A549 (cell line): ENCODE measurements at regions not wholly inside any gene's neighbourhood (a gene's known extent, or its start where the extent isn't known, plus 50 kb on each side); places are given as distances from the start of the nearest gene placed in this dataset.
A peak's percentile ranks its signal among the peaks of the same experiment; 100 is the strongest.

Experiments
- BHLHE40 ChIP-seq: IDR thresholded peaks from 2 replicates; pipeline ENCODE4 v1.6.1; 2012; ENCODE audit warnings: low read depth, low read length, inconsistent platforms
- CEBPB ChIP-seq, 2 experiments: fragments of >200 bp in 1 of 2; sonication (Bioruptor Twin) in 1 of 2; formaldehyde crosslinking in 1 of 2; IDR thresholded peaks; 2 replicates each; pipeline ENCODE4 v1.6.1; 2012 to 2016
- EHMT2 ChIP-seq: fragments of 200-600 bp; sonication (generic); IDR thresholded peaks from 2 replicates; pipeline ENCODE4 v1.6.1; 2016; ENCODE audit warnings: antibody characterized with exemption, low read depth, mild to moderate bottlenecking, moderate library complexity
- ESRRA ChIP-seq: fragments of 150-350 bp; IDR thresholded peaks from 2 replicates; pipeline ENCODE4 v1.6.1; 2014; ENCODE audit warnings: mild to moderate bottlenecking, low read length, borderline replicate concordance
- FOSL2 ChIP-seq, 2 experiments: fragments of 450-650 bp in 1 of 2; fragments of >200 bp in 1 of 2; sonication (Bioruptor Twin) in 1 of 2; formaldehyde crosslinking; IDR thresholded peaks; 2 replicates each; pipeline versions ENCODE4 v1.5.0 to v1.6.1; 2016 to 2020; ENCODE audit warnings: mild to moderate bottlenecking in 1 of 2, moderate library complexity in 1 of 2
- MAFK ChIP-seq: fragments of 450-650 bp; IDR thresholded peaks from 2 replicates; pipeline ENCODE4 v1.6.1; 2014; ENCODE audit not compliant: partially characterized antibody
- RAD21 ChIP-seq, 2 experiments: fragments of >200 bp in 1 of 2; sonication (Bioruptor Twin) in 1 of 2; formaldehyde crosslinking in 1 of 2; IDR thresholded peaks in 1 of 2; conservative IDR thresholded peaks in 1 of 2; 2 replicates in 1 of 2; 3 replicates in 1 of 2; pipeline ENCODE4 v1.6.1; 2012 to 2018; ENCODE audit warnings: inconsistent platforms in 1 of 2
- RNF2 ChIP-seq: fragments of 200-600 bp; sonication (generic); IDR thresholded peaks from 2 replicates; pipeline ENCODE4 v1.6.1; 2016; ENCODE audit warnings: low read depth, mild to moderate bottlenecking, antibody characterized with exemption, moderate library complexity, borderline replicate concordance
- SREBF2 ChIP-seq: fragments of 450-650 bp; IDR thresholded peaks from 2 replicates; pipeline ENCODE4 v1.6.1; 2014; ENCODE audit warnings: mild to moderate bottlenecking, moderate library complexity
- TF ChIP-seq, protein P1 (sequence below): fragments of >200 bp; sonication (Bioruptor Twin); formaldehyde crosslinking; IDR thresholded peaks from 3 replicates; pipeline ENCODE4 v1.5.1; 2016
- TF ChIP-seq, protein P2 (sequence below): fragments of 250-450 bp; sonication (Bioruptor Pico); IDR thresholded peaks from 2 replicates; pipeline ENCODE4 v1.5.0; 2021; ENCODE audit warnings: mild to moderate bottlenecking, moderate library complexity, borderline replicate concordance
- TF ChIP-seq, protein P3 (sequence below): IDR thresholded peaks from 2 replicates; pipeline ENCODE4 v1.6.1; 2012
- TF ChIP-seq, protein P4 (sequence below): fragments of 200-600 bp; sonication (generic); IDR thresholded peaks from 2 replicates; pipeline ENCODE4 v1.6.1; 2016; ENCODE audit warnings: antibody characterized with exemption, mild to moderate bottlenecking, moderate library complexity

DNA sequence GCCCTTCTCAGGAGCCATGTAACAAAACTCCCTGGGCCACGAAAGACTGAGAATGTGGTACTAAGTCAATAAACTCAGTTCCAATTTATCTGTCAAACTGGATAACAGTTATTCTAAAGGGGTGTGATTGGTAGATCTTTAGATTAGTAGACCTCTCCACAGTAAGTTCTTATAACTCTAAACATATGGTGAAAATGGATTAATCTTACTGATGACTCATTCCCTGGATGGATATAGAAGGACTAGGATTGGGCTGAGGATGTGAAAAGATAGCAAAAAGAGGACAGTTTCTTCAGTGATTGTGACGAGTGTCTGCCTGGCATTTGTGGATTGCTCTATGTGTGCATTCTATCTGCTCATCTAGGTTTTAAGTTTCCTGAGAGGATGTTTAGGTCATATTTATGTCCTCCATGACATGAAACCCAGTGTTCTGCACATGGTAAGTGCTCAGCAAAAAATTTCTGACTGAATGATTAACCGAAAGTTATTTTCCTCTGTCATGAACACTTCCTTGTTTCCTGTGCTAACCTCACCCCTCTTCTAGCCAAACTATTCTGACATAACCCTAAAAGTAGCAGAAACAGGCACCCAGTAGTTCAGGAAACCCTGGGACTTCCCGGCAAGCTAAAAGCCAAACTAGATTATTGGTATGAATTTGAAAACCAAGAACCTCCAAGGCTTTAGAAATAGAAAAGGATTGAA is 397.5 kb upstream of the PLXNA2 start:
- TF ChIP-seq MAFK (no peak), RAD21 (conservative IDR thresholded peaks at IDR 0.05 in 1 of 2, IDR thresholded peaks at IDR 0.05 in 1 of 2) (no peak), FOSL2 (IDR thresholded peaks at IDR 0.05) (no peak), FOSL2 (CRISPR knock-in tag; IDR thresholded peaks at IDR 0.05) (peak; percentile 34; the same call in 1 of the 2 replicates), EHMT2 (no peak), RNF2 (no peak), SREBF2 (no peak), ESRRA (no peak), BHLHE40 (no peak), CEBPB (IDR thresholded peaks at IDR 0.05) (no peak)
- TF ChIP-seq, protein P1, sequence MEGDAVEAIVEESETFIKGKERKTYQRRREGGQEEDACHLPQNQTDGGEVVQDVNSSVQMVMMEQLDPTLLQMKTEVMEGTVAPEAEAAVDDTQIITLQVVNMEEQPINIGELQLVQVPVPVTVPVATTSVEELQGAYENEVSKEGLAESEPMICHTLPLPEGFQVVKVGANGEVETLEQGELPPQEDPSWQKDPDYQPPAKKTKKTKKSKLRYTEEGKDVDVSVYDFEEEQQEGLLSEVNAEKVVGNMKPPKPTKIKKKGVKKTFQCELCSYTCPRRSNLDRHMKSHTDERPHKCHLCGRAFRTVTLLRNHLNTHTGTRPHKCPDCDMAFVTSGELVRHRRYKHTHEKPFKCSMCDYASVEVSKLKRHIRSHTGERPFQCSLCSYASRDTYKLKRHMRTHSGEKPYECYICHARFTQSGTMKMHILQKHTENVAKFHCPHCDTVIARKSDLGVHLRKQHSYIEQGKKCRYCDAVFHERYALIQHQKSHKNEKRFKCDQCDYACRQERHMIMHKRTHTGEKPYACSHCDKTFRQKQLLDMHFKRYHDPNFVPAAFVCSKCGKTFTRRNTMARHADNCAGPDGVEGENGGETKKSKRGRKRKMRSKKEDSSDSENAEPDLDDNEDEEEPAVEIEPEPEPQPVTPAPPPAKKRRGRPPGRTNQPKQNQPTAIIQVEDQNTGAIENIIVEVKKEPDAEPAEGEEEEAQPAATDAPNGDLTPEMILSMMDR, result no peak
- TF ChIP-seq, protein P2, sequence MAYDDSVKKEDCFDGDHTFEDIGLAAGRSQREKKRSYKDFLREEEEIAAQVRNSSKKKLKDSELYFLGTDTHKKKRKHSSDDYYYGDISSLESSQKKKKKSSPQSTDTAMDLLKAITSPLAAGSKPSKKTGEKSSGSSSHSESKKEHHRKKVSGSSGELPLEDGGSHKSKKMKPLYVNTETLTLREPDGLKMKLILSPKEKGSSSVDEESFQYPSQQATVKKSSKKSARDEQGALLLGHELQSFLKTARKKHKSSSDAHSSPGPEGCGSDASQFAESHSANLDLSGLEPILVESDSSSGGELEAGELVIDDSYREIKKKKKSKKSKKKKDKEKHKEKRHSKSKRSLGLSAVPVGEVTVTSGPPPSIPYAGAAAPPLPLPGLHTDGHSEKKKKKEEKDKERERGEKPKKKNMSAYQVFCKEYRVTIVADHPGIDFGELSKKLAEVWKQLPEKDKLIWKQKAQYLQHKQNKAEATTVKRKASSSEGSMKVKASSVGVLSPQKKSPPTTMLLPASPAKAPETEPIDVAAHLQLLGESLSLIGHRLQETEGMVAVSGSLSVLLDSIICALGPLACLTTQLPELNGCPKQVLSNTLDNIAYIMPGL, result no peak
- TF ChIP-seq, protein P3, sequence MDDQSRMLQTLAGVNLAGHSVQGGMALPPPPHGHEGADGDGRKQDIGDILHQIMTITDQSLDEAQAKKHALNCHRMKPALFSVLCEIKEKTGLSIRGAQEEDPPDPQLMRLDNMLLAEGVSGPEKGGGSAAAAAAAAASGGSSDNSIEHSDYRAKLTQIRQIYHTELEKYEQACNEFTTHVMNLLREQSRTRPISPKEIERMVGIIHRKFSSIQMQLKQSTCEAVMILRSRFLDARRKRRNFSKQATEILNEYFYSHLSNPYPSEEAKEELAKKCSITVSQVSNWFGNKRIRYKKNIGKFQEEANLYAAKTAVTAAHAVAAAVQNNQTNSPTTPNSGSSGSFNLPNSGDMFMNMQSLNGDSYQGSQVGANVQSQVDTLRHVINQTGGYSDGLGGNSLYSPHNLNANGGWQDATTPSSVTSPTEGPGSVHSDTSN, result no peak
- TF ChIP-seq, protein P4, sequence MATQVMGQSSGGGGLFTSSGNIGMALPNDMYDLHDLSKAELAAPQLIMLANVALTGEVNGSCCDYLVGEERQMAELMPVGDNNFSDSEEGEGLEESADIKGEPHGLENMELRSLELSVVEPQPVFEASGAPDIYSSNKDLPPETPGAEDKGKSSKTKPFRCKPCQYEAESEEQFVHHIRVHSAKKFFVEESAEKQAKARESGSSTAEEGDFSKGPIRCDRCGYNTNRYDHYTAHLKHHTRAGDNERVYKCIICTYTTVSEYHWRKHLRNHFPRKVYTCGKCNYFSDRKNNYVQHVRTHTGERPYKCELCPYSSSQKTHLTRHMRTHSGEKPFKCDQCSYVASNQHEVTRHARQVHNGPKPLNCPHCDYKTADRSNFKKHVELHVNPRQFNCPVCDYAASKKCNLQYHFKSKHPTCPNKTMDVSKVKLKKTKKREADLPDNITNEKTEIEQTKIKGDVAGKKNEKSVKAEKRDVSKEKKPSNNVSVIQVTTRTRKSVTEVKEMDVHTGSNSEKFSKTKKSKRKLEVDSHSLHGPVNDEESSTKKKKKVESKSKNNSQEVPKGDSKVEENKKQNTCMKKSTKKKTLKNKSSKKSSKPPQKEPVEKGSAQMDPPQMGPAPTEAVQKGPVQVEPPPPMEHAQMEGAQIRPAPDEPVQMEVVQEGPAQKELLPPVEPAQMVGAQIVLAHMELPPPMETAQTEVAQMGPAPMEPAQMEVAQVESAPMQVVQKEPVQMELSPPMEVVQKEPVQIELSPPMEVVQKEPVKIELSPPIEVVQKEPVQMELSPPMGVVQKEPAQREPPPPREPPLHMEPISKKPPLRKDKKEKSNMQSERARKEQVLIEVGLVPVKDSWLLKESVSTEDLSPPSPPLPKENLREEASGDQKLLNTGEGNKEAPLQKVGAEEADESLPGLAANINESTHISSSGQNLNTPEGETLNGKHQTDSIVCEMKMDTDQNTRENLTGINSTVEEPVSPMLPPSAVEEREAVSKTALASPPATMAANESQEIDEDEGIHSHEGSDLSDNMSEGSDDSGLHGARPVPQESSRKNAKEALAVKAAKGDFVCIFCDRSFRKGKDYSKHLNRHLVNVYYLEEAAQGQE, result no peak
